ENCODE measurements at regions not wholly inside any gene's neighbourhood (a gene's known extent, or its start where the extent isn't known, plus 50 kb on each side); places are given as distances from the start of the nearest gene placed in this dataset.

GRCh38 chr5:137561608-137562007 is 62.5 kb upstream of the SPOCK1 start:
- H3K4me1 ChIP-seq (ENCODE audit: control insufficient read depth in 2 of 2, insufficient read depth in 2 of 2, low read length in 2 of 2): no peaks in the 10 kb centered on the region
- peaks cover 6 to 35% (median 27%) of the 10 kb centered on the region in 5 donors for H3K27me3 Mint-ChIP-seq

GRCh38 chr5:137560420-137560819 is 61.3 kb upstream of the SPOCK1 start:
- Mint-ChIP-seq H3K4me3 (no peak overlapping the region), H3K9me3 (peaks cover 0 to 2% (median 0%) of the 10 kb centered on the region in 11 donors), H3K36me3 (no peaks in the 10 kb centered on the region), H3K27me3 (peaks cover 0 to 29% (median 20%) of the 10 kb centered on the region in 5 donors), H3K4me1 (peaks cover 0 to 13% (median 0%) of the 10 kb centered on the region in 7 donors), H3K27ac (no peak overlapping the region)
- CTCF ChIA-PET: no interaction called here
- POLR2A ChIA-PET: no interaction called here
- intact Hi-C loops (cut with micrococcal nuclease): no loop called here
- H3K36me3 ChIP-seq (ENCODE audit: control insufficient read depth in 2 of 3, insufficient read depth in 3 of 3, low read length in 3 of 3): no peaks in the 10 kb centered on the region
- no peak overlapping the region for H3K4me3 ChIP-seq (ENCODE audit: low read length)
- no peaks in the 10 kb centered on the region for H3K9me3 ChIP-seq (ENCODE audit: control insufficient read depth in 2 of 3, low read length in 3 of 3)
- no peaks in the 10 kb centered on the region for H3K27me3 ChIP-seq (ENCODE audit: control insufficient read depth in 2 of 2, insufficient read depth in 2 of 2, low read length in 2 of 2)
- H3K27ac ChIP-seq (ENCODE audit: low read depth, low read length): no peak overlapping the region
- ATAC-seq (no peak), DNase-seq (no peak)
- no peaks in the 10 kb centered on the region for H3K4me1 ChIP-seq (ENCODE audit: control insufficient read depth in 2 of 2, insufficient read depth in 2 of 2, low read length in 2 of 2)

More at GRCh38 chr5:137561608-137562007, 62.5 kb upstream of the SPOCK1 start:
- ATAC-seq: no peak
- Histone ChIP-seq H3K27me3 (ENCODE audit: control insufficient read depth in 2 of 2, insufficient read depth in 2 of 2, low read length in 2 of 2) (no peaks in the 10 kb centered on the region), H3K27ac (ENCODE audit: low read depth, low read length) (no peak overlapping the region), H3K9me3 (ENCODE audit: control insufficient read depth in 2 of 3, low read length in 3 of 3) (no peaks in the 10 kb centered on the region), H3K36me3 (ENCODE audit: control insufficient read depth in 2 of 3, insufficient read depth in 3 of 3, low read length in 3 of 3) (no peaks in the 10 kb centered on the region), H3K4me3 (ENCODE audit: low read length) (no peak overlapping the region)
- ChIA-PET POLR2A (no interaction called here), CTCF (no interaction called here)
- DNase-seq: no peak
- peaks cover 0 to 13% (median 0%) of the 10 kb centered on the region in 7 donors for H3K4me1 Mint-ChIP-seq
- peaks cover 0 to 2% (median 0%) of the 10 kb centered on the region in 11 donors for H3K9me3 Mint-ChIP-seq
- H3K27ac Mint-ChIP-seq: no peak overlapping the region
- no peaks in the 10 kb centered on the region for H3K36me3 Mint-ChIP-seq
- H3K4me3 Mint-ChIP-seq: no peak overlapping the region
- intact Hi-C loops (cut with micrococcal nuclease): no loop called here
